VCaP (cell line): ENCODE measurements at regions not wholly inside any gene's neighbourhood (a gene's known extent, or its start where the extent isn't known, plus 50 kb on each side); places are given as distances from the start of the nearest gene placed in this dataset.

ENCODE experiments used
- H3K27ac ChIP-seq: fragments of 450-650 bp; 2 replicates; pipeline ENCODE4 v1.5.1; 2017
- TF ChIP-seq, protein P1 (sequence below): fragments of 450-650 bp; conservative IDR thresholded peaks from 2 replicates; pipeline ENCODE4 v1.5.1; 2017; ENCODE audit warnings: mild to moderate bottlenecking, moderate library complexity

DNA sequence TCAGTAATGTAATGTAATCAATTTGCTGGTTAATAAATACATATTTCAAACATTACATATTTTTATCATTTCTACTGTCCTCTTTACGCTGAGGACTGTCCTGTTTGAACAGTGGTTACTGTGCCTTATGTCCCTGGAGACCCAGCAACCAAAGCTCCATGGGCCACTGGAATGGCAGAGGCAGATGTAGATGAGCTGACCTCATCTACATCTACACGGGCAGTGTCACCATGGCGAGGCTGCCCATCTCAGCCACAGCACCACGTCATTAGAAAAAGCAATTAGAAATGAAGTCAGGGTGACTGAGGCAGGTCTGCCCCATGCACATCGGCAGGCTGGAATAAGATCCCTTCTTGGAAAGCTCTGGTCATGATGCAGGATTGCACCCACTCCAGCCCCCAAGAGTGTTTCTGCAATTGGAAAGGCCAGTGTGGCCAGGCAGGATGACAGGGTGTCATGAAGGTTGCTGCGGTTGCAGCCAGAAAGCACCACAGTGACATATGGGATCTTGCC lies 237.5 kb downstream of the NDUFA10 start:
- TF ChIP-seq, protein P1, sequence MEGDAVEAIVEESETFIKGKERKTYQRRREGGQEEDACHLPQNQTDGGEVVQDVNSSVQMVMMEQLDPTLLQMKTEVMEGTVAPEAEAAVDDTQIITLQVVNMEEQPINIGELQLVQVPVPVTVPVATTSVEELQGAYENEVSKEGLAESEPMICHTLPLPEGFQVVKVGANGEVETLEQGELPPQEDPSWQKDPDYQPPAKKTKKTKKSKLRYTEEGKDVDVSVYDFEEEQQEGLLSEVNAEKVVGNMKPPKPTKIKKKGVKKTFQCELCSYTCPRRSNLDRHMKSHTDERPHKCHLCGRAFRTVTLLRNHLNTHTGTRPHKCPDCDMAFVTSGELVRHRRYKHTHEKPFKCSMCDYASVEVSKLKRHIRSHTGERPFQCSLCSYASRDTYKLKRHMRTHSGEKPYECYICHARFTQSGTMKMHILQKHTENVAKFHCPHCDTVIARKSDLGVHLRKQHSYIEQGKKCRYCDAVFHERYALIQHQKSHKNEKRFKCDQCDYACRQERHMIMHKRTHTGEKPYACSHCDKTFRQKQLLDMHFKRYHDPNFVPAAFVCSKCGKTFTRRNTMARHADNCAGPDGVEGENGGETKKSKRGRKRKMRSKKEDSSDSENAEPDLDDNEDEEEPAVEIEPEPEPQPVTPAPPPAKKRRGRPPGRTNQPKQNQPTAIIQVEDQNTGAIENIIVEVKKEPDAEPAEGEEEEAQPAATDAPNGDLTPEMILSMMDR: no peak
- H3K27ac ChIP-seq: no peak overlapping the region

DNA sequence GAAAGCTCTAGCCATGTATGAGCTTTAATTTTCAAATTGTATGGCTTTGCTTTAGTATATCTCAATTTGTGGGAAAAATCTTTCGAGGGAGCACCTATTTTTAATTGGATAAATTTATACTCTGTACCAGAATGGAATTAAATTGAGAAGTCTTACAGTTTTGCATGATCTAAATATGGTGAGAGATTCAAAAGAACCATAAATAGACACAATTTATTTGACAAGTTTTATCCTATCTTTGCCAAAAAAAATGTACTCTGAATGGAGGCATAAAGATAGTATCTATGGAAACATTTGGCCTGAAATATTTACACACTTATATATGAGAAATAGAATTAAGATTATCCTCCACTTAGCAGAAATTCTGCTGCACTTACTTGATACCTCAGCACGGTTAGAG lies 238.4 kb downstream of the NDUFA10 start:
- no peak overlapping the region for H3K27ac ChIP-seq
- TF ChIP-seq, protein P1: no peak

DNA sequence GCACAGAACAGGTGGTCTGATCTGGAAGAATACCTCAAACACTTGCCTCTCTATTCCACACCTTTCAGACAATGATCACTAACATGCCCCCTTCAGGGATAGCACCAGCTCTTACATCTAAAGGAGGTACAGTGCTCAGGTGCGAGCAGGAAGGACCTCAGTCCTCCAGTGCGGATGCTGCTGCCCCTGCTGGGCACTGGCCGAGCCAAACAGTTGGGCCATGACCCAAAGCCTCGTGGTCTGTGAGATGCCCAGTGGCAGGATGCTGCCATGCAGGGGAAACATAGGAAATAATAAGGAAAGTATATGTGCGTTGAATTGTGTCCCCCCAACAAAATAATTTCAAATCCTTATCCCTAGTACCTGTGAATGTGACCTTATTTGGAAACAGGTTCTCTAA lies 243.7 kb downstream of the NDUFA10 start:
- H3K27ac ChIP-seq: no peak overlapping the region
- TF ChIP-seq, protein P1: no peak

DNA sequence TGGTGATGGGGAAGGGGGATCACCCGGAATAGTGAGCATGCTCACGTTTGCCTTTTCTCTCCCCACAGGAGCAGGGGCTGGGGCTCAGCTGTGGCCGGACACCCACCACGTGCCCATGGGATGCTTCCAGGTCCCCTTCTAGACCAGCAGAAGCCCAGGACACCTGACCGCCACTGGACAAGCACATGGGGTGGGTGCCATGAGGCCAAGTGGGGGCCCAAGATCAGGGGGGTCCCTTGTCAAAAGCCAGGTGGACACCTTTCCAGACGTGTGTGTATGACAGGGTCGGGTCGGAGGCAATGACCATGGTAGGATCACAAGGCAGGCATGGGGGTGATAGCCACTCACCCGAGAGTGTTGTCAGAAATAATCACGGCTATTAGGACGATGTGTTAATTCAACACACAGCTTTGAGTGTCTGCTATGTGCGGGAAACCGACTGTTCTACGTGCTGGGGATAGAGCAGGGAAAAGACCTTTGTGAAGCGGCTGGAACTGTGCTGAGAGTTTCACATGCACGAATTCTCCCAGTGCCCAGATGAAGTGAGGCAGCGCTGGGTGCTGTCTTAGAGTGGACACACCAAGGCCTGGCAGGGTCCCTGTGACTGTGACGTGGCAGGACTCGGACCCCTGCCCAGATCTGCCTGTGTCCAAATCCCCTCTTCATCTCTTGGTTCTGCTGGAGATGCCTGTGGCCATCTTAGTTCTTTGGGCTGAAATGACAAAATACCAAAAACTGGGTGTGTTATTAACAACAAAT lies 244.7 kb downstream of the NDUFA10 start:
- H3K27ac ChIP-seq: no peak overlapping the region
- TF ChIP-seq, protein P1: no peak

DNA sequence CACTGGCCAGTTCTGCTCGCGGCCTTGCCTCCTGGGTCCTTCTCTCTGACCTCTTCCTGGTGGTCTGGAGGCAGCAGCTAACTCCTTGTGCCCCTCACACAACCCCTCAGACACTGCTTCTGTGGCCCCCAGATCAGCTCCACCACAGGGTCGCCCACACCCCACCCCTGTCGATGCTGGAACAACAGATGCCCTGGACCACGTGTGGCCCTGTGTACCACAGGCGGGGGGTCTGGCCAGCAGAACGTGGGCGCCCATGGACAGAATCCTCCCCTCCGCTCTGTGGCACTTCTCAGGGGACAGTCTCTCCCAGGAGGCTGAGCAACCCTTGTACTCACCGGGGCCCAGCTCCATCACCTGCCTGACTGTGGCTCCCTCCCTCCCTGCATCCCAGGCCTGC lies 245.6 kb downstream of the NDUFA10 start:
- TF ChIP-seq, protein P1: no peak
- H3K27ac ChIP-seq: no peak overlapping the region

DNA sequence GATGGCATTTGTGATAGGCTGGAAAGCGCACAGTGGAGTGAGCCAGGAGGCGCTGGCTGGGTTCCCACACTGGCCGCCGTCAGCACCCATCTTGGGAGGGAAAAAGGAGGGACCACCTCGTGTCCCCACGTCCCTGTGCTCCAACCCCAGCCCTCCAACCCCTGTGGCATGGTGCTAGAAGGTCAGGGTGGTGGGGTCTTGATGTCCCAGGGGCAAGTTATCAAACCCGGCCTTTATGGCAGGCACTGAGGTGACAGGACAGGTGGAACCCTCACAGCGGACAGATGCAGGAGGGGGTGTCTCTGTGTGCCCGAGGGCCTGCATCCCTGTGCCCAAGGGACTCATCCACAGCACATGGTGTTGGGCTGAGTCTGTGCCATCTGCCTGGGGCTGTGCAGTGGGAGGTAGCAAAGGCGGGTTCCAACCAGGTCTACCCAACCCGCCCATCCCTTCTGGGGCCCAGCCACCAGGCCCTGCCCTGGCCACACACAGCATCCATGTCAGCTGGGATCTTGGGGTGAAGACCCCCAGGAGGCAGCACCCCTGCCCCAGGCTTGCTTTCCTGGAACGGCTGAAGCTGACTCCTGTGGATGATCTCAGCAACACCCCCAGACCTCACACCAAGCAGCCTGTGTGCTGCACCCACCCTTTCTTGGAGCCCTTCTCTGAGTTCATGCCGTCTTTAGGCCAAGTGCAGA lies 246.1 kb downstream of the NDUFA10 start:
- H3K27ac ChIP-seq: no peak overlapping the region
- TF ChIP-seq, protein P1: no peak

DNA sequence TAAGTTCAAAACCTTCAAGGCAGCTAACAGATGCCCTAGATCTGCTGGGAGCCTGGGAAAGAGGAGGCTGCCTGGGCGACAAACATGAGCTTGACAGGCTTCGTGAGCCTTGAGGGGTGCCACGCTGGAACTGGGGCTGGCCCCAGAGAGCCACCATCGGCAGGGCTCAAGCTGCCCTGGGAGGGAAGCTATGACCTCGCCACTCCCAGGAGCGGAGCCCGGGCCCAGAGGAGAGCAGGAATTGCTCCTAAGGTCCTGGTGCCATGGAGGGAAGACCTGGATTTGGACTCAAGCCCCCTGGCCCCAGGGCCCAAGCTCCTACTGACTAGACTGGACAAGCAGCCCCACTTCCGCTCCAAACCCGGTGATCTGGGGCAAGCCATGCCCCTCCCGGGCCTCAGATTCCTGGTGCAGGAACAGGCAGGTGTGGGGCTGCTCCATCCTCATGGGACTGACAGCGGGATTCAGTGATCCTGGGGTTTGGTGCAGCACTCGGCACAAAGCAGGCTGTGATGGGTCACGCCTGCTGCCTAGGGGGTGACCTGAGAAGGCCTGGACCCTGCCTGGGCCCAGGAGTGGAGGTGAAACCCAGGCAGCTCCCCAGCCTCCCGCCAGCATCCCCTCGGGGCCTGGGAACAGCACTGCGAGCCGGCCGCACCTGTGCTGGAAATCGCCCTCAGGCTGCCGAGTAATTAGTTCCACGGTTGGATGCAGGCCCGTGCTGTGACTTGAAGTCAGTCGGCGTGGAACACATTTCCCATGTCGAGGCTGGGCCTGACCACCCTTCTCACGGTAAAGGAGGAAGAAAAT lies 246.9 kb downstream of the NDUFA10 start:
- H3K27ac ChIP-seq: no peak overlapping the region
- TF ChIP-seq, protein P1: no peak
